Ishikawa (cell line): ENCODE measurements at regions not wholly inside any gene's neighbourhood (a gene's known extent, or its start where the extent isn't known, plus 50 kb on each side); places are given as distances from the start of the nearest gene placed in this dataset.

Source experiments
- CEBPB ChIP-seq: IDR thresholded peaks from 2 replicates; pipeline ENCODE4 v1.6.1; 2012
- CREB1 ChIP-seq: IDR thresholded peaks from 2 replicates; pipeline ENCODE4 v1.6.1; 2012; ENCODE audit warnings: low read depth
- EGR1 ChIP-seq: IDR thresholded peaks from 2 replicates; pipeline ENCODE4 v1.6.1; 2012
- EP300 ChIP-seq: IDR thresholded peaks from 2 replicates; pipeline ENCODE4 v1.6.1; 2012; ENCODE audit warnings: borderline replicate concordance
- FOXM1 ChIP-seq: IDR thresholded peaks from 2 replicates; pipeline ENCODE4 v1.6.1; 2012; ENCODE audit warnings: low read depth, borderline replicate concordance
- NFIC ChIP-seq: IDR thresholded peaks from 2 replicates; pipeline ENCODE4 v1.6.1; 2012
- RAD21 ChIP-seq: IDR thresholded peaks from 2 replicates; pipeline ENCODE4 v1.6.1; 2012; ENCODE audit warnings: low read depth
- TAF1 ChIP-seq: IDR thresholded peaks from 2 replicates; pipeline ENCODE4 v1.6.1; 2012; ENCODE audit warnings: low read depth, mild to moderate bottlenecking
- TCF12 ChIP-seq: IDR thresholded peaks from 2 replicates; pipeline ENCODE4 v1.6.1; 2012; ENCODE audit warnings: low read depth
- TEAD4 ChIP-seq: IDR thresholded peaks from 2 replicates; pipeline ENCODE4 v1.6.1; 2012
- YY1 ChIP-seq: IDR thresholded peaks from 2 replicates; pipeline ENCODE4 v1.6.1; 2012; ENCODE audit warnings: low read depth
- ZBTB7A ChIP-seq: IDR thresholded peaks from 2 replicates; pipeline ENCODE4 v1.6.1; 2012; ENCODE audit warnings: low read depth
- TF ChIP-seq, protein P1 (sequence below): IDR thresholded peaks from 2 replicates; pipeline ENCODE4 v1.6.1; 2012
- TF ChIP-seq, protein P2 (sequence below): IDR thresholded peaks from 2 replicates; pipeline ENCODE4 v1.6.1; 2012
- TF ChIP-seq, protein P3 (sequence below): IDR thresholded peaks from 2 replicates; pipeline ENCODE4 v1.6.1; 2012; ENCODE audit warnings: low read depth, mild to moderate bottlenecking

DNA sequence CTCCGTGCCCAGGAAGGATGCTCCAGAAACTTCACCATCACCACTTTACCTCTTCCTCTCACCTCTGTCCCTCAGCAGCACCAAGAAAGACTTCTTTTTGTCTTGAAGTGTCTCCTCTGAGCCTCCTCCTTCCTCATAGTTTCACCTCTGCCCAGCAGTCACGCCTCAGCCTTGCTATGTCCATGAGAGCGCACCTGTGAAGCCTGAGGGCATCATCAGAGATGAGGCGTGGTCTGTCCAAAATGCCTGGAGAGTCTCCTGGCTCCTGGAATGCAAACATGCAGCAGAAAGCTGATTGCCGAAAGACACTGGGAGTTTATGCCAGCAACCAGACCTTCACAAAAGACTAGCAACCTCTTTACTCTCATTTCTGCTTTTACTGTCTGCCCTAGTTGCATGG, 336.6 kb downstream of the TEX29 start:
- TF ChIP-seq EP300 (no peak), TCF12 (no peak), EGR1 (no peak), NFIC (no peak), YY1 (no peak), CREB1 (no peak), ZBTB7A (no peak), RAD21 (no peak), TAF1 (no peak), CEBPB (no peak), TEAD4 (no peak), FOXM1 (no peak)
- TF ChIP-seq, protein P1, sequence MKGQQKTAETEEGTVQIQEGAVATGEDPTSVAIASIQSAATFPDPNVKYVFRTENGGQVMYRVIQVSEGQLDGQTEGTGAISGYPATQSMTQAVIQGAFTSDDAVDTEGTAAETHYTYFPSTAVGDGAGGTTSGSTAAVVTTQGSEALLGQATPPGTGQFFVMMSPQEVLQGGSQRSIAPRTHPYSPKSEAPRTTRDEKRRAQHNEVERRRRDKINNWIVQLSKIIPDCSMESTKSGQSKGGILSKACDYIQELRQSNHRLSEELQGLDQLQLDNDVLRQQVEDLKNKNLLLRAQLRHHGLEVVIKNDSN = no peak
- TF ChIP-seq, protein P2, sequence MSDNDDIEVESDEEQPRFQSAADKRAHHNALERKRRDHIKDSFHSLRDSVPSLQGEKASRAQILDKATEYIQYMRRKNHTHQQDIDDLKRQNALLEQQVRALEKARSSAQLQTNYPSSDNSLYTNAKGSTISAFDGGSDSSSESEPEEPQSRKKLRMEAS = no peak
- TF ChIP-seq, protein P3, sequence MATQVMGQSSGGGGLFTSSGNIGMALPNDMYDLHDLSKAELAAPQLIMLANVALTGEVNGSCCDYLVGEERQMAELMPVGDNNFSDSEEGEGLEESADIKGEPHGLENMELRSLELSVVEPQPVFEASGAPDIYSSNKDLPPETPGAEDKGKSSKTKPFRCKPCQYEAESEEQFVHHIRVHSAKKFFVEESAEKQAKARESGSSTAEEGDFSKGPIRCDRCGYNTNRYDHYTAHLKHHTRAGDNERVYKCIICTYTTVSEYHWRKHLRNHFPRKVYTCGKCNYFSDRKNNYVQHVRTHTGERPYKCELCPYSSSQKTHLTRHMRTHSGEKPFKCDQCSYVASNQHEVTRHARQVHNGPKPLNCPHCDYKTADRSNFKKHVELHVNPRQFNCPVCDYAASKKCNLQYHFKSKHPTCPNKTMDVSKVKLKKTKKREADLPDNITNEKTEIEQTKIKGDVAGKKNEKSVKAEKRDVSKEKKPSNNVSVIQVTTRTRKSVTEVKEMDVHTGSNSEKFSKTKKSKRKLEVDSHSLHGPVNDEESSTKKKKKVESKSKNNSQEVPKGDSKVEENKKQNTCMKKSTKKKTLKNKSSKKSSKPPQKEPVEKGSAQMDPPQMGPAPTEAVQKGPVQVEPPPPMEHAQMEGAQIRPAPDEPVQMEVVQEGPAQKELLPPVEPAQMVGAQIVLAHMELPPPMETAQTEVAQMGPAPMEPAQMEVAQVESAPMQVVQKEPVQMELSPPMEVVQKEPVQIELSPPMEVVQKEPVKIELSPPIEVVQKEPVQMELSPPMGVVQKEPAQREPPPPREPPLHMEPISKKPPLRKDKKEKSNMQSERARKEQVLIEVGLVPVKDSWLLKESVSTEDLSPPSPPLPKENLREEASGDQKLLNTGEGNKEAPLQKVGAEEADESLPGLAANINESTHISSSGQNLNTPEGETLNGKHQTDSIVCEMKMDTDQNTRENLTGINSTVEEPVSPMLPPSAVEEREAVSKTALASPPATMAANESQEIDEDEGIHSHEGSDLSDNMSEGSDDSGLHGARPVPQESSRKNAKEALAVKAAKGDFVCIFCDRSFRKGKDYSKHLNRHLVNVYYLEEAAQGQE = no peak

DNA sequence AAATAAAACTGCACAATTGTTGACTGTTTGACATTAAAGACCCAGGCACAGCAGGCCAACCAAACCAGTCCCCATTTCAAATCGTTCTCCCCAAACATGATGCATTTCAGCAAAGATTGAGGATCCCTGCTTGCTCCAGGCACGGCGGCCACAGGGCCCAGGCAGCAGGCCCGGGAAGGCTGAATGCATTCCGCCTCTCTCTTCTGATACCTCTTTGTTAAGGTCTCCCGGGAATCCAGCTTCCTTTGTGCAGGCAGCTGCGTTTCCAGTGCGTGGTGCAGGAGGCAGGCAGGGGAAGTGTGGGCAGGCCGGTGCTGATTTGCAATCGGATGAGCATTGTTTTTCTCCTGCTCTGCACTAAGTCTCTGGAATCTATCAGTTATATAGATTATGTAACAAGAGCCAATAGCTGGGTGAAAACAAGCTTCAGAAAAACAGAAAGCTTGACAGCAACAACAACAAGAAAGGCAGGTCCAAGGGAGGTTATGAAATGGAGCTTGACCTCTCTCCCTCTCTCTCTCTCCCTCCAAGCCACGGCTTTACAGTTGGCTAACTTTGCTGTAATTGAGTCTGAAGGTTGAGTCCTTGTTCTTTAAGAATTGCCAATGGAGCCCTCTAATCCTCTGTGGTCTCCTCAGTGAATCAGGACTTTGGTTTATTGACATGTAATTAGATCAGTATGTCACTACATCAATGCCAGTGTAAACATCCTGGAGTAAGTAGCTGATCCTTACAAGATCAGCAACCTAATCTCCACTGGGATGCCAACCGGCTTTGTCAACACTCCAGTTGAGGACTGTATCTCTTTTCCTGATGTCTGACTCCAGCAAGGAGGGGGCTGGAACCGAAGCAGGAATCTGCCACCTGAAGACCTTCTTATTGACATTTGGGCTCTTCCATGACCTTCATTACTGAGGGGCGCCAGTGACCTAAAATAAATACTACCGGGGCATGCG, 338.0 kb downstream of the TEX29 start:
- TF ChIP-seq EP300 (no peak), TCF12 (no peak), FOXM1 (no peak), CREB1 (no peak), ZBTB7A (no peak), CEBPB (no peak), TEAD4 (no peak), TAF1 (no peak), EGR1 (no peak), RAD21 (no peak), YY1 (no peak)
- TF ChIP-seq, protein P1 = no peak
- TF ChIP-seq, protein P2 = no peak
- TF ChIP-seq, protein P3 = no peak

DNA sequence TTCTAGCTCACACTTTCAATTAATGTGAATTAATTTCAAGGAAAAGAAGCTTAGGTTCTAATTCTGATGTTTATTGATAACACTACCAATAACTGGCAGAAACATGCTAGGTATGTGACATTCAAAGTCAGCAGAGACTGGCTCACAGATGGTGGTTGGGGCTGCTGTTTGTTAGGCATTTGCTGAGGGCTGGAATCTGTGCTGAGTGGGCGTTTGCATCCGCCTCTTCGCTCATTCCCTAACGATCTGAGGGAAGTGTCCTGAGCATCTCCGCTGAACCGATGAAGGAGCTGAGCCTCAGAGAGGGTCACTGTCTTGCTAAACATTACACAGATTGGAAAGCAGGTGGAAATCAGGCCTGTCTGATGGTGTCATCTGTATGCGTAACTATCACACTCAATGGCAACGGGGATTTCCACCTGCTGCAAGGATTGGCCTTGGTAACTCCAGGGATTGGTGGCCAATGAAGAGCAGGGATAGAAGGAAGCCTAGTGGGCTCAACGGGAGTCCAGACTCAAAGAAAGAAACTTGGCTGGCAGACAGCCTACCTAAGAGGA, 338.9 kb downstream of the TEX29 start:
- TF ChIP-seq TCF12 (no peak), ZBTB7A (no peak), TAF1 (no peak), EGR1 (no peak), CEBPB (no peak), EP300 (no peak), CREB1 (no peak), TEAD4 (no peak), YY1 (no peak), NFIC (no peak), RAD21 (no peak), FOXM1 (no peak)
- TF ChIP-seq, protein P1 = no peak
- TF ChIP-seq, protein P2 = no peak
- TF ChIP-seq, protein P3 = no peak
